ENCODE measurements at regions not wholly inside any gene's neighbourhood (a gene's known extent, or its start where the extent isn't known, plus 50 kb on each side); places are given as distances from the start of the nearest gene placed in this dataset.

GRCh38 chr2:228630786-228631185 lies 449.3 kb upstream of the SPHKAP start:
- TF ChIP-seq CTCF (IDR thresholded peaks at IDR 0.05) (no peak), POLR2A (IDR thresholded peaks at IDR 0.05) (no peak)
